Astrocyte (in vitro differentiated cells and primary cell): ENCODE measurements at regions not wholly inside any gene's neighbourhood (a gene's known extent, or its start where the extent isn't known, plus 50 kb on each side); places are given as distances from the start of the nearest gene placed in this dataset.

Source experiments
- DNase-seq: peaks from one replicate; pipeline ENCODE4 v3.0.0-alpha.2; 2010; ENCODE audit warnings: low read depth
- FAIRE-seq: peaks from 2 replicates; lab custom pipeline; 2011; peaks lifted over from hg19 to GRCh38; lab: Jason Lieb, UNC
- H2AFZ ChIP-seq: 2 replicates; pipeline ENCODE4 v1.6.0; 2012; ENCODE audit warnings: low read depth, low read length, inconsistent platforms
- H3K27ac ChIP-seq: 2 replicates; pipeline ENCODE4 v1.5.1; 2011; ENCODE audit warnings: low read depth, low read length, inconsistent platforms
- H3K27me3 ChIP-seq: 2 replicates; pipeline ENCODE4 v1.6.0; 2011; ENCODE audit warnings: low read length, inconsistent platforms; ENCODE audit not compliant: insufficient read depth
- H3K36me3 ChIP-seq: 2 replicates; pipeline ENCODE4 v1.5.1; 2011; ENCODE audit warnings: low read length, inconsistent platforms; ENCODE audit not compliant: insufficient read depth
- H3K4me1 ChIP-seq: 2 replicates; pipeline ENCODE4 v1.5.1; 2011; ENCODE audit warnings: low read length, inconsistent platforms; ENCODE audit not compliant: insufficient read depth
- H3K4me2 ChIP-seq: 2 replicates; pipeline ENCODE4 v1.6.0; 2012; ENCODE audit warnings: low read length, inconsistent platforms
- H3K4me3 ChIP-seq: 2 replicates; pipeline ENCODE4 v1.5.1; 2011; ENCODE audit warnings: low read depth, mild to moderate bottlenecking, low read length, inconsistent platforms; ENCODE audit not compliant: insufficient read depth
- H3K79me2 ChIP-seq: 2 replicates; pipeline ENCODE4 v1.6.0; 2012; ENCODE audit warnings: mild to moderate bottlenecking, low read length, inconsistent platforms; ENCODE audit not compliant: insufficient read depth
- H3K9ac ChIP-seq: 2 replicates; pipeline ENCODE4 v1.6.0; 2012; ENCODE audit warnings: mild to moderate bottlenecking, low read length, inconsistent platforms
- H3K9me3 ChIP-seq: 2 replicates; pipeline ENCODE4 v1.5.1; 2012; ENCODE audit warnings: low read depth, mild to moderate bottlenecking, low read length, inconsistent platforms; ENCODE audit not compliant: insufficient read depth
- H4K20me1 ChIP-seq: 2 replicates; pipeline ENCODE4 v1.6.0; 2012; ENCODE audit warnings: low read length, inconsistent platforms; ENCODE audit not compliant: insufficient read depth
- H3K27ac Mint-ChIP-seq: one replicate; pipeline ENCODE4 v1.8.0; 2021; ENCODE audit warnings: mild to moderate bottlenecking, mixed read lengths; ENCODE audit not compliant: unreplicated experiment
- H3K27me3 Mint-ChIP-seq: one replicate; pipeline ENCODE4 v1.8.0; 2021; ENCODE audit warnings: low read depth, mixed read lengths; ENCODE audit not compliant: unreplicated experiment
- H3K36me3 Mint-ChIP-seq: one replicate; pipeline ENCODE4 v1.8.0; 2021; ENCODE audit warnings: low read depth, mixed read lengths; ENCODE audit not compliant: unreplicated experiment
- H3K4me1 Mint-ChIP-seq: one replicate; pipeline ENCODE4 v1.8.0; 2021; ENCODE audit warnings: low read depth, mixed read lengths; ENCODE audit not compliant: unreplicated experiment
- H3K4me3 Mint-ChIP-seq: one replicate; pipeline ENCODE4 v1.8.0; 2021; ENCODE audit warnings: mild to moderate bottlenecking, moderate library complexity, mixed read lengths; ENCODE audit not compliant: unreplicated experiment
- H3K9me3 Mint-ChIP-seq: one replicate; pipeline ENCODE4 v1.8.0; 2021; ENCODE audit warnings: mild to moderate bottlenecking, mixed read lengths; ENCODE audit not compliant: unreplicated experiment
- CTCF ChIP-seq: IDR thresholded peaks from 2 replicates; pipeline ENCODE4 v1.5.1; 2011; ENCODE audit warnings: low read depth, mild to moderate bottlenecking, inconsistent platforms, low read length, moderate library complexity; ENCODE audit not compliant: insufficient read depth
- EZH2 ChIP-seq: IDR thresholded peaks from 2 replicates; pipeline ENCODE4 v1.6.1; 2012; ENCODE audit warnings: mild to moderate bottlenecking, low read length, inconsistent platforms; ENCODE audit not compliant: insufficient read depth

GRCh38 chr2:103810875-103811274 is 1043.0 kb upstream of the POU3F3 start:
- FAIRE-seq (no peak), DNase-seq (no peak)
- no peaks in the 10 kb centered on the region for H3K9me3 ChIP-seq
- no peak overlapping the region for H3K4me2 ChIP-seq
- TF ChIP-seq EZH2 (no peak), CTCF (no peak)
- no peaks in the 10 kb centered on the region for H3K9me3 Mint-ChIP-seq
- H3K27ac ChIP-seq, result no peak overlapping the region
- H3K4me3 ChIP-seq, result no peak overlapping the region
- no peaks in the 10 kb centered on the region for H3K27me3 ChIP-seq
- H3K4me3 Mint-ChIP-seq, result no peak overlapping the region
- no peak overlapping the region for H2AFZ ChIP-seq
- no peaks in the 10 kb centered on the region for H3K27me3 Mint-ChIP-seq
- peaks cover under 1% of the 10 kb centered on the region for H3K4me1 Mint-ChIP-seq
- no peaks in the 10 kb centered on the region for H3K79me2 ChIP-seq
- H3K27ac Mint-ChIP-seq, result no peak overlapping the region
- no peaks in the 10 kb centered on the region for H3K36me3 Mint-ChIP-seq
- no peaks in the 10 kb centered on the region for H3K36me3 ChIP-seq
- no peaks in the 10 kb centered on the region for H3K4me1 ChIP-seq
- H4K20me1 ChIP-seq, result no peaks in the 10 kb centered on the region
- no peak overlapping the region for H3K9ac ChIP-seq

GRCh38 chr2:103814016-103814415 is 1039.9 kb upstream of the POU3F3 start:
- no peak overlapping the region for H3K4me2 ChIP-seq
- H3K9me3 ChIP-seq, result no peaks in the 10 kb centered on the region
- no peak overlapping the region for H3K4me3 ChIP-seq
- no peak overlapping the region for H3K4me3 Mint-ChIP-seq
- no peak overlapping the region for H2AFZ ChIP-seq
- H3K27ac ChIP-seq, result no peak overlapping the region
- no peak for DNase-seq
- TF ChIP-seq EZH2 (no peak), CTCF (no peak)
- H3K36me3 ChIP-seq, result no peaks in the 10 kb centered on the region
- no peaks in the 10 kb centered on the region for H4K20me1 ChIP-seq
- H3K36me3 Mint-ChIP-seq, result no peaks in the 10 kb centered on the region
- no peaks in the 10 kb centered on the region for H3K79me2 ChIP-seq
- no peaks in the 10 kb centered on the region for H3K27me3 Mint-ChIP-seq
- H3K9me3 Mint-ChIP-seq, result peaks cover 2% of the 10 kb centered on the region
- H3K27me3 ChIP-seq, result no peaks in the 10 kb centered on the region
- H3K9ac ChIP-seq, result no peak overlapping the region
- no peak for FAIRE-seq
- no peaks in the 10 kb centered on the region for H3K4me1 Mint-ChIP-seq
- H3K27ac Mint-ChIP-seq, result no peak overlapping the region
- H3K4me1 ChIP-seq, result no peaks in the 10 kb centered on the region

- FAIRE-seq (no peak), DNase-seq (no peak)
- H3K4me1 ChIP-seq, result no peaks in the 10 kb centered on the region
- Mint-ChIP-seq H3K4me3 (no peak overlapping the region), H3K27ac (no peak overlapping the region), H3K4me1 (no peaks in the 10 kb centered on the region), H3K36me3 (no peaks in the 10 kb centered on the region), H3K9me3 (peaks cover 2% of the 10 kb centered on the region), H3K27me3 (no peaks in the 10 kb centered on the region)
- H3K9me3 ChIP-seq, result no peaks in the 10 kb centered on the region
- no peak overlapping the region for H3K4me3 ChIP-seq
- no peak overlapping the region for H3K9ac ChIP-seq
- no peaks in the 10 kb centered on the region for H3K36me3 ChIP-seq
- no peak overlapping the region for H2AFZ ChIP-seq
- no peaks in the 10 kb centered on the region for H3K27me3 ChIP-seq
- no peaks in the 10 kb centered on the region for H3K79me2 ChIP-seq
- TF ChIP-seq CTCF (no peak), EZH2 (no peak)
- no peak overlapping the region for H3K27ac ChIP-seq
- H3K4me2 ChIP-seq, result no peak overlapping the region
- no peaks in the 10 kb centered on the region for H4K20me1 ChIP-seq
Measured at GRCh38 chr2:103815731-103816130, 1038.2 kb upstream of the POU3F3 start.
